Raji (cell line): ENCODE measurements at regions not wholly inside any gene's neighbourhood (a gene's known extent, or its start where the extent isn't known, plus 50 kb on each side); places are given as distances from the start of the nearest gene placed in this dataset.

ENCODE experiments used
- POLR2A ChIP-seq: IDR thresholded peaks from 2 replicates; pipeline ENCODE4 v1.6.1; 2011; ENCODE audit warnings: low read depth, low read length, control low read depth; ENCODE audit not compliant: insufficient read depth

- no peak for TF ChIP-seq POLR2A
These were observed 391.0 kb upstream of the ID2 start for GRCh38 chr2:8290771-8291352.

- TF ChIP-seq POLR2A = no peak
These were observed 385.6 kb upstream of the ID2 start for GRCh38 chr2:8296306-8296705.

GRCh38 chr2:8297376-8298231, 384.3 kb upstream of the ID2 start:
- no peak for TF ChIP-seq POLR2A

- no peak for TF ChIP-seq POLR2A
These were observed 383.1 kb upstream of the ID2 start for GRCh38 chr2:8298783-8299182.

GRCh38 chr2:8300216-8300615, 381.6 kb upstream of the ID2 start:
- no peak for TF ChIP-seq POLR2A

- no peak for TF ChIP-seq POLR2A
These were observed 381.0 kb upstream of the ID2 start for GRCh38 chr2:8300905-8301304.

GRCh38 chr2:8303322-8303832, 378.5 kb upstream of the ID2 start:
- no peak for TF ChIP-seq POLR2A

GRCh38 chr2:8304821-8305766, 376.8 kb upstream of the ID2 start:
- no peak for TF ChIP-seq POLR2A

- TF ChIP-seq POLR2A = no peak
These were observed 375.1 kb upstream of the ID2 start for GRCh38 chr2:8306530-8307351.

GRCh38 chr2:8307606-8308180, 374.2 kb upstream of the ID2 start:
- TF ChIP-seq POLR2A = no peak

GRCh38 chr2:8309131-8309530, 372.7 kb upstream of the ID2 start:
- no peak for TF ChIP-seq POLR2A

- TF ChIP-seq POLR2A = no peak
These were observed 371.1 kb upstream of the ID2 start for GRCh38 chr2:8310557-8311455.

GRCh38 chr2:8312221-8312620, 369.6 kb upstream of the ID2 start:
- TF ChIP-seq POLR2A = no peak
